ENCODE measurements at regions not wholly inside any gene's neighbourhood (a gene's known extent, or its start where the extent isn't known, plus 50 kb on each side); places are given as distances from the start of the nearest gene placed in this dataset.

DNA sequence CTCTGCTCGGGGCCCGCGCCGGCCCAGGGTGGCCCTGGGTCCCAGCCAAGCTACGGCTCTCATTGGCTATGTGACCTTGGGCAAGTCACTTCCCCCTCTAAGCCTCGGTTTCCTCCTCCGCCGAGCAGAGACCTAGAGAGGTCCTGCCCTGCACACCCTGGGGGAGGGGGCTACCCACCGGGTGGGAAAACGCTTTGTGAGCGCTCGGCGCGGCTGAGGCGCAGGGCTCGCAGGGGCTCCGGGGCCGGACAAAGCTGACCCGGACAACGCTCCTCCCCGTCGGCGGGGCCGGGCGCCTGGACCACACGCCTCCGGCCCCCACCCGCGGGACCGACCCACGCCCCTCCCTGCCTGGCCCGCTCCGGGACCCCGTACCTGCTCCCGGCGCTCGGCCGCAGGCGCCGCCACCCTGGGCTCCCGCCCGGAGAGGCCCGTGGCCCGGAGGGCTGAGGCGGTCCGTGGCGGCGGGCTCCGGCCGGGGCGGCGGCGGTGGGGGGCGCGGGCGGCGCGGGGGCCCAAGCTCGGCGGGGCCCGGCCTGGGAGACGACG, 85.7 kb upstream of the MELK start:
- peak; percentile 94 for DNase-seq
- Histone ChIP-seq H3K4me1 (peaks cover 18 to 64% (median 50%) of the 10 kb centered on the region in 6 donors), H3K27me3 (replicated peaks in 1 of 7) (no peaks in the 10 kb centered on the region), H3K4me3 (peak overlapping the region; percentile 68 to 98 (median 85)), H3K9me3 (no peaks in the 10 kb centered on the region), H3K36me3 (peaks cover 0 to 7% (median 0%) of the 10 kb centered on the region in 6 donors), H3K27ac (peak overlapping the region; percentile 69 to 98 (median 94))
- 0 to 1% (median 0%) methylated on average over 5 to 63 of the region's 63 CpGs; no CpG with 5 or more reads in 1 of the 5 donors for WGBS, 5 donors
- intact Hi-C loops (cut with DNase I; ENCODE audit: low total_unique reads), result loop anchor here (10.0 kb wide), 1 partner anchor 82 kb away; the partner anchor contains the start of gene RNF38
- no peak for TF ChIP-seq POLR2A (IDR thresholded peaks at IDR 0.05)
- TF ChIP-seq POLR2AphosphoS5 (IDR thresholded peaks at IDR 0.05), result peak; percentile 65 to 75 (median 66)

DNA sequence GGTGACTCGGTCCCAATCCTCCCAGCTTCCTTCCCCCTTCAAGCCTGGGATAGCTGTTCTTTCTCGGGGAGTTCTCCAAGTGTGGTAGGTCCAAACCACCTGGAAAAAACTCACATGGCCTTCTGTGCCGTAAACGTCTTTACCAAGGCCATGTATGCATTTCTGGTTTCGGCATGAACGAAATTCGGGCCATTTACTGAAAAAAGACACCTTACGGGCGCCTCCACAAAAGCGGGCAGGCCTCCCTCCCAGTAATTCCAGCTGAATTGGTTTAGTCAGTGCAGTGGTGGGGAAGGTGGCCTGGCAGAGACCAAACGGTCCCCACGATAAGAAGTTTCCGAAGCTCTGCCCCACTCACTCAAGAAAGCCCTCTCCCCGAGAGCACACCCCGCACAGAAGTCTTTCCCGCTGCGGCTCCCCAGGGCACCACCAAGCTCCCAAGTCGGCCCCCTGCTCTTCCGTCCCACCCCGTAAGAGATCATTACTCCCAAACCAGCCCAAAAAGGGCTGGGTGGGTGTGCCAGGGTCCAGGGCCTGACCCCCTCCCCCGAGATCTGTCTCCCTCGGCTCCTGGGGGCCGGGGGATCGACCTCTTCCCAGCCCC, 86.3 kb upstream of the MELK start:
- no peaks in the 10 kb centered on the region for H3K27me3 ChIP-seq (replicated peaks in 1 of 7)
- peaks cover 0 to 7% (median 0%) of the 10 kb centered on the region in 6 donors for H3K36me3 ChIP-seq
- peak overlapping the region; percentile 68 to 98 (median 85) for H3K4me3 ChIP-seq
- intact Hi-C loops (cut with DNase I; ENCODE audit: low total_unique reads), result loop anchor here (10.0 kb wide), 1 partner anchor 82 kb away; the partner anchor contains the start of gene RNF38
- no peak for TF ChIP-seq POLR2A (IDR thresholded peaks at IDR 0.05)
- TF ChIP-seq, protein P1, sequence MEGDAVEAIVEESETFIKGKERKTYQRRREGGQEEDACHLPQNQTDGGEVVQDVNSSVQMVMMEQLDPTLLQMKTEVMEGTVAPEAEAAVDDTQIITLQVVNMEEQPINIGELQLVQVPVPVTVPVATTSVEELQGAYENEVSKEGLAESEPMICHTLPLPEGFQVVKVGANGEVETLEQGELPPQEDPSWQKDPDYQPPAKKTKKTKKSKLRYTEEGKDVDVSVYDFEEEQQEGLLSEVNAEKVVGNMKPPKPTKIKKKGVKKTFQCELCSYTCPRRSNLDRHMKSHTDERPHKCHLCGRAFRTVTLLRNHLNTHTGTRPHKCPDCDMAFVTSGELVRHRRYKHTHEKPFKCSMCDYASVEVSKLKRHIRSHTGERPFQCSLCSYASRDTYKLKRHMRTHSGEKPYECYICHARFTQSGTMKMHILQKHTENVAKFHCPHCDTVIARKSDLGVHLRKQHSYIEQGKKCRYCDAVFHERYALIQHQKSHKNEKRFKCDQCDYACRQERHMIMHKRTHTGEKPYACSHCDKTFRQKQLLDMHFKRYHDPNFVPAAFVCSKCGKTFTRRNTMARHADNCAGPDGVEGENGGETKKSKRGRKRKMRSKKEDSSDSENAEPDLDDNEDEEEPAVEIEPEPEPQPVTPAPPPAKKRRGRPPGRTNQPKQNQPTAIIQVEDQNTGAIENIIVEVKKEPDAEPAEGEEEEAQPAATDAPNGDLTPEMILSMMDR (IDR thresholded peaks at IDR 0.05 in 8 of 11, conservative IDR thresholded peaks at IDR 0.05 in 3 of 11), result no peak
- WGBS, 5 donors, result 1 to 3% (median 1%) methylated on average over 17 to 24 of the region's 24 CpGs
- H3K4me1 ChIP-seq, result peaks cover 23 to 70% (median 56%) of the 10 kb centered on the region in 6 donors
- H3K27ac ChIP-seq, result peak overlapping the region; percentile 69 to 98 (median 94)
- DNase-seq, result no peak
- H3K9me3 ChIP-seq, result no peaks in the 10 kb centered on the region

DNA sequence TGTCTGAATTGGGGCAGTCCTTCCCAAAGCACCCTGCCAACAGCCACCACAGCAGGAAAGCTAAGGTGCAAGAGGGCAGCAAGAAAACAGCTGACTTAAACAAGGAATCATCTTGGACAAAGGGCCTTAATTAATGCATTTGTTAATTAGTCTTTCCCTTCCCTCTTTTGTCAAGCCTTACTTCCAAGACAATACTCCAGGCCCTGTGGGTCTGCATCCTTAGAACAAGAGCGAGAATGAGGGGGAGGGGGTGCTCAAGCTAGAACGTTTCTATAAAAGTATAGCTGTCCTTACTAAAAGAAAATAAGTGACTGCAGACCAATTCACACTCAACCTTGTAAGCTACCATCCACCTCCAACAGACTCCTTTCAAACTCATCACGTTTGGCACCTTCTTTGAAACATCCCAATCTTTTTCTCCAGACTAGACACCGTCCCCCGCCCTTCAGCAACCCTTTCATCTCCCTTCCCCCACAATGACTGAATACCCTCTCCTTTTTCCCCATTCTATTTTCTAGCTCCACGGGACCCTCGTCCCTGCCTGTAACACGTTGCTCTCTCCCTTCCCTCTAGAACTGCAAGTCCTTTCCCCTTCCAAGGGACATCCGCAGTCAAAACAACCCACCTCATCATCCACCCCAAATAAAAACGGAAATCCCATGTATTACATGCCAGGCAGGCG, 85.7 kb upstream of the RNF38 start:
- peaks cover 27 to 77% (median 60%) of the 10 kb centered on the region in 6 donors for H3K4me1 ChIP-seq
- peak overlapping the region; percentile 69 to 98 (median 94) for H3K27ac ChIP-seq
- peak overlapping the region; percentile 68 to 98 (median 85) for H3K4me3 ChIP-seq
- WGBS, 5 donors, result 16 to 21% (median 17%) methylated on average over 11 of the region's 11 CpGs
- no peaks in the 10 kb centered on the region for H3K9me3 ChIP-seq
- H3K36me3 ChIP-seq, result peaks cover 0 to 7% (median 0%) of the 10 kb centered on the region in 6 donors
- TF ChIP-seq, protein P1 (IDR thresholded peaks at IDR 0.05 in 8 of 11, conservative IDR thresholded peaks at IDR 0.05 in 3 of 11), result peak in 1 of 11 experiments; percentile 9
- peak in 1 of 3 donors; percentile 49 for TF ChIP-seq POLR2AphosphoS5 (IDR thresholded peaks at IDR 0.05)
- TF ChIP-seq POLR2A (IDR thresholded peaks at IDR 0.05), result no peak
- intact Hi-C loops (cut with DNase I; ENCODE audit: low total_unique reads), result loop anchor here (10.0 kb wide), 1 partner anchor 81 kb away; the partner anchor contains the start of gene RNF38
- DNase-seq, result no peak
- no peaks in the 10 kb centered on the region for H3K27me3 ChIP-seq (replicated peaks in 1 of 7)

DNA sequence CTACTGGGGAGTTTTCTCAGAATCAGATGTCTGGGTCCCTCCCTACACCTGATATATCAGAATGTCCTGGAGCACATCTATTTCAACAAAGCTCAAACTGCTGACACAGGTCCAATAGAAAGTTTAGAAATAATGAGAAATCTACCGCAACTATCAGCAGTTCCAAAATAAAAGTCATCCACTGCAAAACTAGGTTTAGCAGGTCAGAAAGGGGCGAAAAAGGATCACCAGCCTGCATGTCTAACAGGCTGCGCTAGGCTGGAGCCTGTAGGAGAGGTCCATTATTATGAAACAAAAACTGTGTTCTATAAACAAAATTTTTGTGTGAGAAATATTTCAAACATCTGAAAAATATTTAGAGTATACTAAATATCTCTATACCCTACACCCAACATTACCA, 84.1 kb upstream of the RNF38 start:
- Histone ChIP-seq H3K9me3 (no peaks in the 10 kb centered on the region), H3K4me3 (no peak overlapping the region), H3K27me3 (replicated peaks in 1 of 7) (no peaks in the 10 kb centered on the region), H3K4me1 (peaks cover 27 to 88% (median 64%) of the 10 kb centered on the region in 6 donors), H3K27ac (no peak overlapping the region), H3K36me3 (peaks cover 0 to 7% (median 0%) of the 10 kb centered on the region in 6 donors)
- WGBS, 5 donors, result 92 to 95% (median 93%) methylated on average over 3 of the region's 3 CpGs
- DNase-seq, result no peak
- intact Hi-C loops (cut with DNase I; ENCODE audit: low total_unique reads), result loop anchor here (10.0 kb wide), 1 partner anchor 79 kb away; the partner anchor contains the start of gene RNF38
- TF ChIP-seq POLR2AphosphoS5 (IDR thresholded peaks at IDR 0.05) (no peak), POLR2A (IDR thresholded peaks at IDR 0.05) (no peak)
- TF ChIP-seq, protein P1 (IDR thresholded peaks at IDR 0.05 in 8 of 11, conservative IDR thresholded peaks at IDR 0.05 in 3 of 11), result no peak

All from spleen (tissue), 11 donors.